Endothelial cell of umbilical vein (primary cell): ENCODE measurements at regions not wholly inside any gene's neighbourhood (a gene's known extent, or its start where the extent isn't known, plus 50 kb on each side); places are given as distances from the start of the nearest gene placed in this dataset.
"Not testable (repeated sequence)": the region's sequence is repeated elsewhere in the genome, so short reads cannot be mapped to it uniquely, and the experiment has no call there.

Experiments
- BruUV-seq: library from RNA; stranded (reverse); fragments of 400-500 nt; replicated peaks from 2 replicates; lab custom pipeline; 2021; lab: Mats Ljungman, UMichigan
- CTCF ChIA-PET: fragments of 300-600, 350-600 bp; sonication (Branson Sonifier 250); formaldehyde crosslinking; loops from one replicate; lab custom pipeline; 2021; ENCODE audit warnings: antibody characterized with exemption, inconsistent platforms; lab: Charles Lee
- POLR2A ChIA-PET: fragments of 300-600, 350-600 bp; sonication (Branson Sonifier 250); formaldehyde crosslinking; loops from one replicate; lab custom pipeline; 2021; ENCODE audit warnings: antibody characterized with exemption, inconsistent platforms; lab: Charles Lee
- DNase-seq: peaks from one replicate; pipeline ENCODE4 v3.0.0-alpha.2; 2011; ENCODE audit warnings: low read depth, low spot score
- FAIRE-seq: peaks from 2 replicates; lab custom pipeline; 2011; peaks lifted over from hg19 to GRCh38; lab: Jason Lieb, UNC
- H2AFZ ChIP-seq: 2 replicates; pipeline ENCODE4 v1.6.0; 2012; ENCODE audit warnings: low read depth, low read length, control low read depth, inconsistent platforms
- H3K27ac ChIP-seq: 2 replicates; pipeline ENCODE4 v1.5.1; 2011; ENCODE audit warnings: low read depth, mild to moderate bottlenecking, control low read depth, low read length, moderate library complexity; ENCODE audit not compliant: insufficient read depth
- H3K27me3 ChIP-seq, 2 experiments: 2 replicates each; pipeline versions ENCODE4 v1.6.0 to v1.6.1; 2011; ENCODE audit warnings: low read length in 2 of 2, mixed read lengths in 1 of 2; ENCODE audit not compliant: control insufficient read depth in 2 of 2, insufficient read depth in 2 of 2
- H3K36me3 ChIP-seq, 2 experiments: 2 replicates in 1 of 2; 3 replicates in 1 of 2; pipeline ENCODE4 v1.5.1; 2011; ENCODE audit warnings: low read length in 2 of 2, mild to moderate bottlenecking in 1 of 2, moderate library complexity in 1 of 2; ENCODE audit not compliant: control insufficient read depth in 2 of 2, insufficient read depth in 2 of 2; ENCODE audit errors: extremely low read depth in 1 of 2
- H3K4me1 ChIP-seq: 3 replicates; pipeline ENCODE4 v1.5.1; 2011; ENCODE audit warnings: mild to moderate bottlenecking, low read length; ENCODE audit not compliant: control insufficient read depth, insufficient read depth; ENCODE audit errors: extremely low read depth
- H3K4me2 ChIP-seq: 2 replicates; pipeline ENCODE4 v1.6.1; 2011; ENCODE audit warnings: low read length, control low read depth, mixed read lengths; ENCODE audit not compliant: insufficient read depth
- H3K4me3 ChIP-seq, 3 experiments: fragments of 200-600 bp in 1 of 3; sonication (generic), shearing (Covaris generic) in 1 of 3; replicated peaks in 1 of 3; 2 replicates each; pipeline ENCODE4 v1.5.1; 2011 to 2016; ENCODE audit warnings: control low read depth in 3 of 3, low read length in 3 of 3, mild to moderate bottlenecking in 2 of 3, inconsistent platforms in 1 of 3, low read depth in 1 of 3, moderate library complexity in 1 of 3; ENCODE audit not compliant: insufficient read depth in 1 of 3
- H3K79me2 ChIP-seq: 2 replicates; pipeline ENCODE4 v1.6.0; 2012; ENCODE audit warnings: low read length, inconsistent platforms; ENCODE audit not compliant: control insufficient read depth, insufficient read depth
- H3K9ac ChIP-seq: replicated peaks from 2 replicates; pipeline ENCODE3; 2011; ENCODE audit warnings: low read length, control low read depth; ENCODE audit not compliant: insufficient read depth; ENCODE audit errors: extremely low read depth
- H3K9me1 ChIP-seq: replicated peaks from 3 replicates; pipeline ENCODE4 v1.6.0; 2011; ENCODE audit warnings: mild to moderate bottlenecking, low read length; ENCODE audit not compliant: control insufficient read depth, insufficient read depth; ENCODE audit errors: extremely low read depth
- H3K9me3 ChIP-seq: replicated peaks from 2 replicates; pipeline ENCODE4 v1.5.1; 2012; ENCODE audit warnings: low read length, inconsistent platforms; ENCODE audit not compliant: control insufficient read depth, insufficient read depth
- H4K20me1 ChIP-seq: replicated peaks from 2 replicates; pipeline ENCODE3; 2011; ENCODE audit warnings: mild to moderate bottlenecking, low read length; ENCODE audit not compliant: control insufficient read depth, insufficient read depth; ENCODE audit errors: extremely low read depth
- EZH2 ChIP-seq: IDR thresholded peaks from 2 replicates; pipeline ENCODE4 v1.6.1; 2012; ENCODE audit warnings: borderline replicate concordance, low read depth, mild to moderate bottlenecking, moderate library complexity, low read length, inconsistent platforms; ENCODE audit not compliant: severe bottlenecking
- FOS ChIP-seq: IDR thresholded peaks from 2 replicates; pipeline ENCODE4 v1.6.1; 2011; ENCODE audit warnings: mild to moderate bottlenecking, low read length, moderate library complexity, borderline replicate concordance; ENCODE audit not compliant: insufficient read depth
- GATA2 ChIP-seq: IDR thresholded peaks from 2 replicates; pipeline ENCODE4 v1.7.0; 2011; ENCODE audit warnings: low read depth, mild to moderate bottlenecking, moderate library complexity, mixed read lengths, low read length; ENCODE audit not compliant: insufficient read length, insufficient read depth
- MAX ChIP-seq: IDR thresholded peaks from 2 replicates; pipeline ENCODE4 v1.6.1; 2011; ENCODE audit not compliant: insufficient read depth, insufficient read length
- POLR2A ChIP-seq: IDR thresholded peaks from 2 replicates; pipeline ENCODE4 v1.6.1; 2012; ENCODE audit warnings: low read depth, mild to moderate bottlenecking, control low read depth, low read length
- dilution Hi-C: fragments of 300-500 bp; cut with MboI; formaldehyde crosslinking; loops from one replicate; pipeline ENCODE4 v1.15.0; 2019; ENCODE audit warnings: low sequenced_read_pairs; ENCODE audit not compliant: extremely low pct_ligation_motif_present
- intact Hi-C: fragments of 100-400 bp; cut with micrococcal nuclease; formaldehyde crosslinking; loops from one replicate; pipeline ENCODE4 v1.10.0; 2022
- TF ChIP-seq, protein P1 (sequence below), 2 donors: IDR thresholded peaks; 1 replicate in 1 of 2; 2 replicates in 1 of 2; pipeline ENCODE4 v1.5.1; 2011; ENCODE audit warnings: low read length in 2 of 2, mild to moderate bottlenecking in 2 of 2, moderate library complexity in 2 of 2, control low read depth in 1 of 2, inconsistent platforms in 1 of 2, low read depth in 1 of 2; ENCODE audit not compliant: insufficient read depth in 1 of 2; ENCODE audit errors: extremely low read depth in 1 of 2

DNA sequence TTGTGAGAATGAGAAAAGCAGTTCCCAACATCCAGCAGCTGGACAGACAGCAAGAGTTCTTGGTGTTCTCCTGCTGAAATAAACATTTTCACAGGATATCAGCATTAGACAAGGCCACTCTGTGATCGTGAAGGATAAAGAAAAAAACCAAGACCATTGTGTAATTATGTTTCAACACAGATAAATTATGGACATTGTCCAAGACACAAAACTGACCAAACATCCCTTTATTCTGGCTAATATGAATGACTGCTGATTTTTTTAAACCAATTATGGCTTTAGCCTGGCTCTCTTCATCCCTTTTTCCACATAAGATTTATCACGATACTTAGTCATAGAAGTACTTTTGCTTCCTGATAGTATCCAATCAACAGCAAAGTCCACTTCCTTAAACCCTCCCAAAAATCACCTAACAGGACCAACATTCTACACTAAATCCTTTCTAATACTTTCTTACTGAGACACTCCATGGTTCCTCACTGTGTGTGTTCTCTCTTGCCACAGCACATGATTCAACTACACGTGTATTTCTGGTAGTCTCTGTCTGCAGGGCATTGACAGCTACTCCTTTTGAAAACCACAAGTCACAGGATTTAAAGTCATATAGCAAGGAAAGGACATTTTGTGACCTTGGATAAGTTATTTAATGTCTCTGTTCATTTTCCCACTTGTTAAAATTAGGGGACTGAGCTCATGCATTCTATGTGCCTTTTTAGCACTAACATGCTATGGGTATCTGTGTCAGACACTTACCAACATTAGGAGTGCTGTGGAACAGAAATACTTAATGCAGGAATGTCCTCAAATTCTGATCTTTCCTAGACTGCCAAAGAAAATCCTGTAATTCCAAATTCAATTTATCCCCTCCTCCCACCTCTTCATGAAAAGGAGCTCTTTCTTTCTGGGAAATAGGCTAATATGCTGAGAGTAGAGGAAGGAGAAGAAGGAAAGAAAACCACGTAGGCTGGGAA is 137.2 kb upstream of the PGRMC2 start:
- ChIA-PET CTCF (interaction anchor here (1.3 to 1.8 kb wide), 3 partner anchors 29 to 385 kb away, joined by 3 to 7 read pairs (median 3); partner anchors contain the start of gene JADE1), POLR2A (no interaction called here)
- TF ChIP-seq FOS (no peak), EZH2 (no peak), POLR2A (no peak), GATA2 (no peak), MAX (no peak)
- TF ChIP-seq, protein P1, sequence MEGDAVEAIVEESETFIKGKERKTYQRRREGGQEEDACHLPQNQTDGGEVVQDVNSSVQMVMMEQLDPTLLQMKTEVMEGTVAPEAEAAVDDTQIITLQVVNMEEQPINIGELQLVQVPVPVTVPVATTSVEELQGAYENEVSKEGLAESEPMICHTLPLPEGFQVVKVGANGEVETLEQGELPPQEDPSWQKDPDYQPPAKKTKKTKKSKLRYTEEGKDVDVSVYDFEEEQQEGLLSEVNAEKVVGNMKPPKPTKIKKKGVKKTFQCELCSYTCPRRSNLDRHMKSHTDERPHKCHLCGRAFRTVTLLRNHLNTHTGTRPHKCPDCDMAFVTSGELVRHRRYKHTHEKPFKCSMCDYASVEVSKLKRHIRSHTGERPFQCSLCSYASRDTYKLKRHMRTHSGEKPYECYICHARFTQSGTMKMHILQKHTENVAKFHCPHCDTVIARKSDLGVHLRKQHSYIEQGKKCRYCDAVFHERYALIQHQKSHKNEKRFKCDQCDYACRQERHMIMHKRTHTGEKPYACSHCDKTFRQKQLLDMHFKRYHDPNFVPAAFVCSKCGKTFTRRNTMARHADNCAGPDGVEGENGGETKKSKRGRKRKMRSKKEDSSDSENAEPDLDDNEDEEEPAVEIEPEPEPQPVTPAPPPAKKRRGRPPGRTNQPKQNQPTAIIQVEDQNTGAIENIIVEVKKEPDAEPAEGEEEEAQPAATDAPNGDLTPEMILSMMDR (IDR thresholded peaks at IDR 0.05; ENCODE audit: extremely low read depth in 1 of 2, insufficient read depth in 1 of 2, low read depth in 1 of 2, low read length in 2 of 2): no peak
- FAIRE-seq (no peak), DNase-seq (no peak)
- no peaks in the 10 kb centered on the region for H3K4me1 ChIP-seq
- no peaks in the 10 kb centered on the region for H3K36me3 ChIP-seq
- H3K27me3 ChIP-seq: no peaks in the 10 kb centered on the region
- no peaks in the 10 kb centered on the region for H4K20me1 ChIP-seq
- intact Hi-C loops: no loop called here
- dilution Hi-C loops: no loop called here
- H3K9me3 ChIP-seq: no peaks in the 10 kb centered on the region
- no TSS peak for BruUV-seq
- no peak overlapping the region for H3K9ac ChIP-seq
- no peak overlapping the region for H3K4me2 ChIP-seq
- no peaks in the 10 kb centered on the region for H3K9me1 ChIP-seq
- H3K4me3 ChIP-seq: no peak overlapping the region
- H3K79me2 ChIP-seq: no peaks in the 10 kb centered on the region
- H3K27ac ChIP-seq: no peak overlapping the region
- H2AFZ ChIP-seq: no peak overlapping the region

GRCh38 chr4:128422296-128422695 is 134.7 kb upstream of the PGRMC2 start:
- H2AFZ ChIP-seq, FAIRE-seq, H3K27ac ChIP-seq, H3K4me2 ChIP-seq, H3K9me1 ChIP-seq, H3K36me3 ChIP-seq, POLR2A ChIA-PET, H3K4me3 ChIP-seq, intact Hi-C loops, CTCF ChIA-PET, BruUV-seq, H4K20me1 ChIP-seq, H3K4me1 ChIP-seq, H3K27me3 ChIP-seq, H3K9ac ChIP-seq, H3K9me3 ChIP-seq, H3K79me2 ChIP-seq, DNase-seq, dilution Hi-C loops: not testable (repeated sequence)
